IPS DF 4.7 (cell line): ENCODE measurements at regions not wholly inside any gene's neighbourhood (a gene's known extent, or its start where the extent isn't known, plus 50 kb on each side); places are given as distances from the start of the nearest gene placed in this dataset.

ENCODE experiments used
- DNase-seq: peaks from one replicate; pipeline ENCODE4 v3.0.0-alpha.2; 2013; ENCODE audit warnings: low spot score; ENCODE audit errors: extremely low read depth

DNA sequence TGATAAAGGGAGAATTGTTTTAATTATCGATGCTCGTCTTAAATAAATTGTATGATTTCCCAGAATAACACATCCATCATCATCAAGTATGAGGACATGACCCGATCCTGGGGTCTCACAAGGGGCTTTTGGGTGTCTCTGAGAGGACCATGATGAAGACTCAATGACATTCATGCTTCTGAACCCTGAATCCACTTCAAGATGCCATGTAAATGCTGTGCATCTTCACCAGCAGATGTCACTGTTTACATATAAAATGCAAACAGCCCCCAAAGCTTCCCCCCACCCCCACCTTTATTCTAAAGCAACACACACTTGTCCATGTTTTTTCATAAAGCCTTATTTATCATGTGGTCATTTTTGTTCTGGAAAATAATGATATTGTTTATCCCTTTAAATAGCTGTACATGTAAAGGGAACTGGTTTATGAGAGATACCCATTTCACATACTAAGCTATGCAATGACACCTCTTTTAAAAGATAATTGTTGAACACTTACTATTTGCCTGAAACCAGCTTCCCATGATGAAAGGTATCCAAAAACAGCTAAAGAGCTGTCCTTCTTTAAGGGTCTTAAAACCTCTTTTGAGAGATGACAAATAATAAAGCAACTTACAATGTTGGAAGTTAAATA lies 69.7 kb upstream of the UBE3A start:
- no peak for DNase-seq

DNA sequence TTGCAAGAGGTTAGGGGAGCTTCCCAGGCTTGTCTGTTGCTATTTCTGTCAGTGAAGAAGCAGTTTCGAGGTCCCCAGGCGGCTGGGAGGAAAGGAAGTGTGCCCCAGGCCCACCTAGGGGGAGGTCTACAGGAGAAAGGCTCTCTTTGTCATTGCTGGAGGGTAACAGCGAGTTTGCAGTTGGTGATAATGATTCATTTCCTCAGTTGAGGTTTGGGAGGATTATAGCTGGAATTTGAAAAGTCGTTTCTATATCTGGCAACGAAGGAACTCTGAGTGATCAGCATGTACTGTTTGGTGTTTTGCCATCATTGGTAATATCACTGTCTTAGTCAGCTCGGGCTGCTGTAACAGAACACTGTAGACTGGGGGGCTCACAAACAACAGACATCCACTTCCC lies 65.5 kb upstream of the UBE3A start:
- no peak for DNase-seq

GRCh38 chr15:25501828-25502446 lies 63.1 kb upstream of the UBE3A start:
- peak; percentile 56 for DNase-seq

- DNase-seq, result no peak
These were observed 60.0 kb upstream of the UBE3A start for GRCh38 chr15:25498835-25499234.

GRCh38 chr15:25497934-25498333 lies 59.1 kb upstream of the UBE3A start:
- DNase-seq, result no peak

DNA sequence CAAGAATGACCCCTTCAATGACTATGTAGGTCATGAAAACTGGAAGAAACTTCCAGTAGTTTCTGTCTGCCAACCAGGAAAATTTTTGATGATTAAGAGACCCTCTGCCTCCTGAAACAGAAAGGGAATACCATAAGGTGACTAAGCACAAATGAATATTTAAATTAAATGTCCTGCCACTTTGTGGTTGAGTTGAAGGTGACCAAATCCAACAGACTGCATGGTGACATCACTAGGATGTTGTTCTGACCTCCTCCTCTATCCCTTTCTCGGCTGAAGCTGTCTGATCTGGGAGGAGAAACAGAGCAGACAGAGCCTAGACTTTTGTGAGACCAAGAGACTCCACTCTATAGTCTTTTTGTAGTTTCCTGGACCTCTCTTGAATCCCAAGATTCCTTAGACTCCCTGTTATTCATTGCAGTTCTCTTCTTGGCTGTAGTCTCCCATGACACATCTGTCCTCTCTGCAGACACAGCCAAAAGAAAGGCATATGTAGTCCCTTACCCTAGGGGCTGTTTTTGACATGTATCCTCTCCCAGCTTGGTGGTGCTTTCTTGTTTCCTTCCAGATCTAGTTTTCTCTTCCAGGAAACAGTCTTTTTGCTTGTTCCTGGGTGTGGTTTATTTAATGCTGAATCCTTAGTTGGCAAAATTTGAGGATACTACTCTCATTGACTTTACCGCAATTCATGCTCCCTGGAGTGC lies 55.2 kb upstream of the UBE3A start:
- DNase-seq, result no peak

DNA sequence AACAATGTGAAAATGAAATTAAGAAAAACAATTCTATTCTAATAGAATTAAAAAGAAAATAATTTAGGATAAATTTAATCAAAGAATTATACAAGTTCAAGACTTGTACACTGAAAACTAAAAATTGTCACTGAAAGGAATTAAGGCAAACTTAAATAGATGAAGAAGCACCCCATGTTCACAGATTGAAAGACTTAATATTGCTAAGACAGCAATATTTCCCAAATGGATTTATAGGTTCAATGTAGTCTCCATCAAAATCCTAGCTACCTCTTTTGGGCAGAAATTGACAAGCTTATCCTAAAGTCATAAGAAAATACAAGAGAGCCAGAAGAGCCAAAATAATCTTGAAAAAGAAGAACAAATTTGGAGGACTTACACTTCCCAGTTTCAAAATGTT lies 53.5 kb upstream of the UBE3A start:
- no peak for DNase-seq
